Fibroblast of lung (primary cell): ENCODE measurements at regions not wholly inside any gene's neighbourhood (a gene's known extent, or its start where the extent isn't known, plus 50 kb on each side); places are given as distances from the start of the nearest gene placed in this dataset.

Experiments
- DNase-seq, 2 donors: peaks; one replicate each; pipeline versions ENCODE4 v3.0.0 to v3.0.0-alpha.2; 2010; ENCODE audit warnings: low read depth in 2 of 2
- H2AFZ ChIP-seq: 2 replicates; pipeline ENCODE4 v1.5.1; 2012; ENCODE audit warnings: low read length, control low read depth, inconsistent platforms
- H3K27ac ChIP-seq: 2 replicates; pipeline ENCODE4 v1.5.1; 2011; ENCODE audit warnings: low read length, control low read depth; ENCODE audit not compliant: insufficient read depth
- H3K27me3 ChIP-seq: 2 replicates; pipeline ENCODE4 v1.5.1; 2011; ENCODE audit warnings: mild to moderate bottlenecking, low read length; ENCODE audit not compliant: control insufficient read depth, insufficient read depth
- H3K36me3 ChIP-seq: 2 replicates; pipeline ENCODE4 v1.5.1; 2011; ENCODE audit warnings: low read length; ENCODE audit not compliant: control insufficient read depth, insufficient read depth
- H3K4me1 ChIP-seq: 2 replicates; pipeline ENCODE4 v1.5.1; 2011; ENCODE audit warnings: low read length; ENCODE audit not compliant: control insufficient read depth, insufficient read depth; ENCODE audit errors: extremely low read depth
- H3K4me2 ChIP-seq: 2 replicates; pipeline ENCODE4 v1.5.1; 2011; ENCODE audit warnings: low read length, control low read depth; ENCODE audit not compliant: insufficient read depth; ENCODE audit errors: extremely low read depth
- H3K4me3 ChIP-seq, 4 experiments: fragments of 200-600 bp in 1 of 4; sonication (generic) in 1 of 4; replicated peaks in 1 of 4; 2 replicates each; pipeline ENCODE4 v1.5.1; 2011 to 2016; ENCODE audit warnings: low read length in 4 of 4, low read depth in 3 of 4, mild to moderate bottlenecking in 3 of 4, control low read depth in 2 of 4, inconsistent platforms in 1 of 4, mixed read lengths in 1 of 4; ENCODE audit not compliant: insufficient read depth in 1 of 4; ENCODE audit errors: control extremely low read depth in 1 of 4
- H3K79me2 ChIP-seq: 2 replicates; pipeline ENCODE4 v1.5.1; 2012; ENCODE audit warnings: mild to moderate bottlenecking, low read length, inconsistent platforms; ENCODE audit not compliant: control insufficient read depth, insufficient read depth
- H3K9ac ChIP-seq: 2 replicates; pipeline ENCODE4 v1.5.1; 2011; ENCODE audit warnings: mild to moderate bottlenecking, low read length, control low read depth; ENCODE audit not compliant: insufficient read depth
- H3K9me3 ChIP-seq: 2 replicates; pipeline ENCODE4 v1.5.1; 2012; ENCODE audit warnings: low read depth, low read length; ENCODE audit not compliant: control insufficient read depth, insufficient read depth
- H4K20me1 ChIP-seq: 2 replicates; pipeline ENCODE4 v1.5.1; 2011; ENCODE audit warnings: low read length; ENCODE audit not compliant: control insufficient read depth, insufficient read depth; ENCODE audit errors: extremely low read depth
- CTCF ChIP-seq, 2 donors: IDR thresholded peaks in 1 of 2; conservative IDR thresholded peaks in 1 of 2; 1 replicate in 1 of 2; 2 replicates in 1 of 2; pipeline ENCODE4 v1.5.1; 2011 to 2012; ENCODE audit warnings: low read length in 2 of 2, control low read depth in 1 of 2, inconsistent platforms in 1 of 2, low read depth in 1 of 2, mild to moderate bottlenecking in 1 of 2
- EZH2 ChIP-seq: IDR thresholded peaks from 2 replicates; pipeline ENCODE4 v1.5.1; 2012; ENCODE audit warnings: low read length, control low read depth, mild to moderate bottlenecking; ENCODE audit errors: missing control alignments

GRCh38 chr9:75408391-75408790 lies 320.1 kb downstream of the OSTF1 start:
- H3K9me3 ChIP-seq: no peaks in the 10 kb centered on the region
- H3K79me2 ChIP-seq: no peaks in the 10 kb centered on the region
- no peak for DNase-seq
- H3K27me3 ChIP-seq: no peaks in the 10 kb centered on the region
- H3K4me3 ChIP-seq: no peak overlapping the region
- no peak overlapping the region for H3K9ac ChIP-seq
- no peaks in the 10 kb centered on the region for H3K36me3 ChIP-seq
- TF ChIP-seq CTCF (conservative IDR thresholded peaks at IDR 0.05 in 1 of 2, IDR thresholded peaks at IDR 0.05 in 1 of 2; ENCODE audit: low read depth in 1 of 2, low read length in 2 of 2): no peak
- no peaks in the 10 kb centered on the region for H4K20me1 ChIP-seq
- H3K4me1 ChIP-seq: no peaks in the 10 kb centered on the region
- no peak overlapping the region for H3K27ac ChIP-seq
- H2AFZ ChIP-seq: no peak overlapping the region
- no peak overlapping the region for H3K4me2 ChIP-seq

- H3K4me2 ChIP-seq: no peak overlapping the region
- no peaks in the 10 kb centered on the region for H3K36me3 ChIP-seq
- no peak overlapping the region for H3K4me3 ChIP-seq
- H3K79me2 ChIP-seq: no peaks in the 10 kb centered on the region
- TF ChIP-seq CTCF (conservative IDR thresholded peaks at IDR 0.05 in 1 of 2, IDR thresholded peaks at IDR 0.05 in 1 of 2; ENCODE audit: low read depth in 1 of 2, low read length in 2 of 2) (no peak), EZH2 (no peak)
- no peak overlapping the region for H3K9ac ChIP-seq
- H2AFZ ChIP-seq: no peak overlapping the region
- no peaks in the 10 kb centered on the region for H4K20me1 ChIP-seq
- no peak overlapping the region for H3K27ac ChIP-seq
- DNase-seq: no peak
- H3K9me3 ChIP-seq: no peaks in the 10 kb centered on the region
- no peaks in the 10 kb centered on the region for H3K4me1 ChIP-seq
- no peaks in the 10 kb centered on the region for H3K27me3 ChIP-seq
These were observed 322.1 kb downstream of the OSTF1 start for GRCh38 chr9:75410405-75410804.

- no peaks in the 10 kb centered on the region for H4K20me1 ChIP-seq
- DNase-seq: no peak
- no peak overlapping the region for H2AFZ ChIP-seq
- no peak overlapping the region for H3K4me3 ChIP-seq
- TF ChIP-seq EZH2 (no peak), CTCF (conservative IDR thresholded peaks at IDR 0.05 in 1 of 2, IDR thresholded peaks at IDR 0.05 in 1 of 2; ENCODE audit: low read depth in 1 of 2, low read length in 2 of 2) (no peak)
- no peaks in the 10 kb centered on the region for H3K4me1 ChIP-seq
- H3K27me3 ChIP-seq: no peaks in the 10 kb centered on the region
- H3K9me3 ChIP-seq: no peaks in the 10 kb centered on the region
- no peak overlapping the region for H3K9ac ChIP-seq
- no peak overlapping the region for H3K4me2 ChIP-seq
- H3K79me2 ChIP-seq: no peaks in the 10 kb centered on the region
- no peaks in the 10 kb centered on the region for H3K36me3 ChIP-seq
- H3K27ac ChIP-seq: no peak overlapping the region
These were observed 326.3 kb downstream of the OSTF1 start for GRCh38 chr9:75414371-75415160.
